ENCODE measurements at regions not wholly inside any gene's neighbourhood (a gene's known extent, or its start where the extent isn't known, plus 50 kb on each side); places are given as distances from the start of the nearest gene placed in this dataset.
"Not testable (repeated sequence)": the region's sequence is repeated elsewhere in the genome, so short reads cannot be mapped to it uniquely, and the experiment has no call there.

DNA sequence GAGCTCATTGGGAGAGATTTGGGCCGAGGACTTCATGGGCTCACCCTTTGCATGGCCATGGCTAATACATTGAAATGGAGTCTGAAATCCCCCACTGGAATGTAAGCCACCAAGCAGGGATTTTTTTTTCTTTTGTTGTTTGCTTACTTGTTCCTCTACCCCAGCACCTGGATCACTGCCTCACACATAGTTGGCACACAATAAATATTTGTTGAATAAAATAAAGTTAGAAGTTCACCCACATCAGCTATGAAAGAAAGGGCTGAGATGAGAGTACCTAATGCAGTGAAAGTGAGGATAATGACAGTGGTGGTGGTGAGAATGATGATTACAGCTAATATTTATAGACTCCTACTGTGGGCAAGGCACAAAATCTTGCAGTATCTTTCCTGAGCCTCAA lies 98.1 kb upstream of the ANXA1 start:
- no peak for DNase-seq (ENCODE audit: low read depth)

DNA sequence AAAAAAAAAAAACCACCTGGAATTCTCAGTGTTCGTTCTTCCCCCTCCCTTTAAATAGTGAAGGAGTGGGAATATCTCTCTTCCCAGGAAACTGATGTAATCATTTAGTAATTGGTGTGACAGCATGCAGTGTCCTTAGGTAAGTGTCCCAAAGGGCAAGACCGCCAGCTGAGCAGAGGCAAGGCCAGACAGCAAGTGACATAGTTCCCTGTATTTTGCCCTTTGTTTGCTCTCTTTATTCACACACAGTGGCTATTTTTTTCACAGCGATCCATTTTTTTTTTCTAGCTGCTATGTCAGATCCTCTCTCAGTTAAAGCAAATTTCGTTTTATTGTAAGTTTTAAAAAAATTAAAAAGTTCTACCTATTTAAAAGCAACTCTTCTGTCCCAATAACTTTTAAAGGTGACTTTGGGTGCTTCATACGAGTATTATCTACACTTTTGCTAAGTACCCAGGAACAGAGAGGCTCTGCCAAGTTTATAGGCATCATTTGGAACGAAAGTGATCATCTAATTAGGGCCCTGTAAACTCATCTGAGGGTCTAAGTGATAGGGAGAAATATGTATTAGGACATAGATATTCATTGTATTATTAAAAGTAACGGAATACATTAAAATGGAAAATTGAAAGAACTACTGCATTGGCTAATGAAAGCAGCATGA lies 98.2 kb upstream of the ALDH1A1 start:
- DNase-seq (ENCODE audit: low read depth), result no peak

DNA sequence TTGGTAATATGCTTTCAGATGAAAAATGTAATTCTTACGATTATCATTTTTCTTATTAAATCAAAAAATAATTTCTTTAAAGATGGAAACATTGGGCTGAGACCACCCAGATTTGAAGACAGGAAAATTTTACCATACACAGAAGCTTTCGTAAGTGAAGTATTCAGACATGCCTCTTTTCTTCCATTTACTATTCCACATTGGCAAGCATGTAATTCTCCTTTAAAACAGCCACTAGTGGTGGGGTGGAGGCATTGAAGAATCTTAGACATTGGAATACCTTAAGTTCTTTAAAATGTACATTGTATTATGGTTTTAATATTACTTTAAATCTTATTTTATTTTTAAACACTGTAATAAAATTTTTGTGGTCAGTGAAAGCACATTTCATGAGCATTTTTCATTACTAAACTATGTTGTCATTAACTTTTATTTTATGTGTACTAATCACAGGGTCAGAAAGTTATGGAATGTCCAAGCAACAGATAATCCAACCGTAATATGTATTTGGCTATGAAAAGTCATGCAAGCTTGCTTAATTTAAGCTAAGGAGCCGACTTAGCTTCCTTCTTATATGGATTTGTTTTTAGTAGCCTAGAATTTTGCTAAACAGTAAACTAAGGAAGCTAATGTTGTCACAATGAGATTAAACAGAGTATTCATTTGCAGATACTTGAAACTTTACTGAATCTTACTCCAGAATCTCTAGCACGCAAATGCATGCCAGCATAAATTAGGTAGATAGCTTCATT lies 97.4 kb upstream of the ALDH1A1 start:
- DNase-seq (ENCODE audit: low read depth), result no peak

DNA sequence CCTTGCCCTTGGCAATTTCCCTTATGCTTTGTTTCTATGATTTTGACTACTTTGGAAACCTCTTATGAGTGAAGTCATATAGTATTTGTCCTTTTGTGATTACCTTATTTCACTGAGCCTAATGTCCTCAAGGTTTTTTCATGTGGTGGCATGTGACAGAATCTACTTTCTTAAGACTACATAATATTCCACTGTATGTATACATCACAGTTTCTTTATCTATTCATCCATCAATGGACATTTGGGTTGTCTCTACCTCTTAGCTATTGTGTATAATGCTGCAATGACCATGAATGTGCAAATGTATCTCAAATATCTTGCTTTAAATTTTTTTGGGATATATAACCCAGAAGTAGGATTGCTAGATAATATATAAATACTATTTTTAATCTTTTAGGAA lies 96.4 kb upstream of the ALDH1A1 start:
- DNase-seq (ENCODE audit: low read depth), result no peak

DNA sequence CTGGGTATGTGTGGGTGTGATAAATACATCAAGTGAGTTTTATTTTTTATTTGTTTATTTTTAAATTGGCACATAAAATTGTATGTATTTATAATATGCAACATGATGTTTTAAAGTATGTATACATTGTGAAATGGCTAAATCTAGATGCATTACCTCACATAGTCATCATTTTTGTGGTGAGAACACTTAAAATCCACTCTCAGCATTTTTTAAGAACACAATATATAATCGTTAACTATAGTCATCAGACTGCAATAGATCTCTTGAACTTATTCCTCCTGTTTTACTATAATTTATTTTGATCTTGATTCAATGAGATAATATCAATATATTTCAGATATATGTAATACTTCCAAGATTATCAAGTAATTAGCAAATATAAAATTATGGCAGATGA lies 93.9 kb upstream of the ALDH1A1 start:
- DNase-seq (ENCODE audit: low read depth), result no peak

DNA sequence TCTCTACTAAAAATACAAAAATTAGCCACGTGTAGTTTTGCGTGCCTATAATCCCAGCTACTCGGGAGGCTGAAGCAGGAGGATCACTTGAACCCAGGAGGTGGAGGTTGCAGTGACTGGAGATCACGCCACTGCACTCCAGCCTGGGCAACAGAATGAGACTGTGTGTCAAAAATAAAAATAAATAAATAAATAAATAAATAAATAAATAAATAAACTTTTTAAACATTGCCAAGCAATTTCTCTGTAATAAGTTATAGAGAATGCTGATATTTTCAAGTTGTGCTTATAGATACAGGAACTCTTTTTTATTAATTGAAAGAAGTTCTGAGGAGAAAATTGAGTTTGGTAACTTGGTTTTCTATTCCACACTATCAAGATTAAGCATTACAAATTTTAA lies 91.9 kb upstream of the ALDH1A1 start:
- DNase-seq (ENCODE audit: low read depth), result not testable (repeated sequence)

DNA sequence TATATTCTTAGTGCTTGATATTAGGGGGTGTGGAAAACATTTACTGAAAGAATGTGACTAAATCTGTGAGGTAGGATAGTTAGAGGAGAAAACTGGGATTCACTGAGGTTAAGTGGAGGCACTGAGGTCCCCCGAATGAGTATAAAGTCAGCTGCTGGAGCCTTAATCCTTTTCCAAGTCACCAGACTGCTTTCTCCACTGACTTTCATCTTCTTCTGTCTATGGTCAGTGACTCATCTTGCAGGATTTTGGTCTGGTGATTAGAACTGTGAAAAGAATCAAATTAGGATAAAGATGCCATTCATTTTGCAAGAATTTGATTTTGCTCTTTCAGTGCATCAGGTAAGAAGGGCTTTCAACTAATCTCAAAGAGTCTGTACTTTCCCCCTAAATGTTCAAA lies 89.3 kb upstream of the ALDH1A1 start:
- no peak for DNase-seq (ENCODE audit: low read depth)

DNA sequence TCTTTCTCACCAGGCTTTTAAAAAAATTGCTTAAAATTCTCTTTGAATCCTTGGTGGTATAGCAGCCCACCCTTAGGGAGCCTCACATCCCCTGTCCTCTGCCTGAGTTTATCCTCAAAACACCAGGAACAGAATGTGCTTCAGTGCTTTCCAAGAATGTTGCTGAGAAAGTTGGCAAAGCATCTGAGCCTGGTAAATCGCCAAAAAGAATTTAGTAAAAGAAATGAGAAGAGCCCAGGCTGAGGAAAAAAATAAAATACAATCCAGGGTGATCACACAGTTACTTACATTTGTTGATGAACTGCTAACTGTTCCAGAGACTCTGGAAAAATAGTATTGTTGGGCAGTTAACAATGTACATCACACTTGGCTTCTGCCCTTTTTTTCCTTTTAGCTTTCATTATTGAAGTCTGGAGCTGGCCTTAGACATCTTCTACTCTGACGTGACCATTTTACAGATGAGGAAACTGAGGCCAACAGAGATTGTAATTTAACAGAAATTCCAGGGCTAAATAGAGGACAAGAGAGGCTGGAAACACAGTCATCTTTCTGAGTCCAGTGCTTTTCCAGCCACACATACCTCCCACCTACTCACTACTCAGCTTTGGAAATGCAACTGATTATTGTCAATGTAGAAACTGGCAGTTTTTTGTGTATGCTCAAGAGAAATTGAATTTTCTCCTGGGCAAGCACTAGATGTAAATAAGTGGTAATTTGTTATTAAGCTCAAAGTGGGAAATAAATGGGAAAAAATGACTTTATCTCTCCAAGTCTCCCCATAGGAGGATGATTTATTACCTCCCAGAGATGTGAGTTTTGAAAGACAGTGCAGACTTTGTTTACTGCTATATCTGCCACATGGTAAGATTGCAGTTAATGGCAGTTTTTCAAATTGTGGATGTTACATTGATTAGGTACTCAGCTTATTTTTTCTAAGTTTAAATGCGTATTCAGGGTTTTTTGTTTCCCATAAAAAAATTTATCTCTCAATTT lies 86.7 kb upstream of the ALDH1A1 start:
- DNase-seq (ENCODE audit: low read depth), result no peak

DNA sequence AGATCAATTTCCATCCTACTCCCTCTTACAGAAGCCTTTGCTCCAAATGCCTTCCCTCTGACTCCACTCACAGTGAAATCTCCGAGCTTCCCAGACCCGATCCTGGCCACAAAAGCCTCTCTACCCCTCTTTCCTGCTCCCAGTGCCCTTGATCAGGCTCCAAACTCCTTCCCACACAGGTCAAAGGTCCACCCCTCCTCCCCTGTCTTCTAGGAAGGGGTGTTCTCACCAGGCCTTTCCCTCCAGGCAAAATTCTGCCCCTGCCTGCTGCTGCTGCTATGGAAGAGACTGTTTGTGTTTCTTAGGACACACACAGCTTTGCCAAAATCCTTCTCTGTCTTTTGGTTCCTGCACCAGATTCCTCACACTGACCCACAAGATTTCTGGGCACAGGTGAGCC lies 85.8 kb upstream of the ALDH1A1 start:
- no peak for DNase-seq (ENCODE audit: low read depth)

DNA sequence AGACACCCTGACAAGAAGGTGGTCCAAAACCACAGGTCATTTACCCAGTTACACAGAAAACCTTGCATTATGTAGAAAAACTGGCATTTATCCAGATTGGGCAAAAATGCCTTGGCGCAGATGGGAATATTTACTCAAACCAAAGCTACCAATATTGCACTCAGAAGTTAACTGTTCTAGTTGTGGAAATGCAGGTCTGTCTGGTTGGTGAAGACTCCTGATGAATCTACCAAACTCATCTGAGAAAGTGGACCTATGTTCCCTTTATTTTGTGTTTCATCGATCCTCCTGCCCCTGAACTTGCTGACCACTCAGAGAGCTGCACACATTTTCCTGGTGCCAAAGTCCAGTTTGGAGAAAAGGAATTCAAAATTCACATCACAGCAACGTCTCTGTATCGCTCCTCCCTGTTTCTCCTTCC lies 85.2 kb upstream of the ALDH1A1 start:
- no peak for DNase-seq (ENCODE audit: low read depth)

DNA sequence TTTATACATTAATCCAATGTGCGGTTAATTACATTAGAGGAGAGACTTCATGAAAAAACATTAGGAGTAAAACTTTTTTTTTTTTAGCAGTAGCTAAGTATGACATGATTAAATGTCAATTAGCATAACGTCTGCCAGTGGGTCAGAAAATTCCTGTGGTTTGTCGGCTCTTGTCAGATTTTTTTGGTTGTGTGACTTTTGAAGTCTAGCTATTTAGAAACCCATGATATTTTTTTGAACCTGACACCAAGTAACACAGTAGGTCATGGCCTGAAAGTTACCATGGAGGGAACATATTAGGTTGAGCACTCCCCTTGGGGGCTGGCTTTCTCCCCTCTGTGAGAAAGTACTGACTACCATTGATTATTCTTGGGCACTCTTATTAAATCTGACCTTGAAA lies 84.8 kb upstream of the ALDH1A1 start:
- DNase-seq (ENCODE audit: low read depth), result no peak

DNA sequence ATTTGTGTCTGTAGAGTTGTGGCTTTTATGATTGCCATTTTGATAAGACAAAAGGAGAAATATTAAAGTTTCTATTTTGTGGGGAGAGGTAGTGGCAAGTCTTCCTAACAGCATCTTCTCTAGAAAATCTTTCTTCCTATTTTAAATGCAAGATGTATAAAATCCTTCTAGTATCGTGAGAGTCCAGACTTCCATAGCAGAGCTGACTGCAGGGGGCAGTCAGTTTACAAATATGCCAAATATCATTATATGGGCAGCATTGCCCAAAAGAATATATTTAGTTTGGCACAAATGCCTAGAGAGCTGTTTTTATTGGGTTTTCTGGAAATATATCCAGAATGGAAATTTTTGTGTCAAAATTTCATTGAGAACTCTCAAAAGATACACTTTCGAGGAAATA lies 82.1 kb upstream of the ALDH1A1 start:
- no peak for DNase-seq (ENCODE audit: low read depth)

DNA sequence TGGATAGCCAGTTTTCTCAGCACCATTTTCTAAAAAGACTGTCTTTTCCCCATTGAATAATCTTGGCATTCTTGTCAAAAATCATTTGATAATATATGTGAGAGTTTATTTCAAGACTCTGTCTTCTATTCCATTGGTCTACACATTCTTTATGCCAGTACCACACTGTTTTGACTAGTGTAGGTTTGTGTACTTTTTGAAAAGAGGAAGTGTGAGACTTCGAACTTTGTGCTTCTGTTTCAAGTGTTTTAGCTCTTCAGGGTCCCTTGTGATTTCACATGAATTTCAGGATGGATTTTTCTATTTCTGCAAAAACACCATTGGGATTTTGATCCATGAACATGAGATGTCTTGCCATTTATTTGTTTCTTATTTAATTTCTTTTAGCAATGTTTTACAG lies 78.5 kb upstream of the ALDH1A1 start:
- no peak for DNase-seq (ENCODE audit: low read depth)

DNA sequence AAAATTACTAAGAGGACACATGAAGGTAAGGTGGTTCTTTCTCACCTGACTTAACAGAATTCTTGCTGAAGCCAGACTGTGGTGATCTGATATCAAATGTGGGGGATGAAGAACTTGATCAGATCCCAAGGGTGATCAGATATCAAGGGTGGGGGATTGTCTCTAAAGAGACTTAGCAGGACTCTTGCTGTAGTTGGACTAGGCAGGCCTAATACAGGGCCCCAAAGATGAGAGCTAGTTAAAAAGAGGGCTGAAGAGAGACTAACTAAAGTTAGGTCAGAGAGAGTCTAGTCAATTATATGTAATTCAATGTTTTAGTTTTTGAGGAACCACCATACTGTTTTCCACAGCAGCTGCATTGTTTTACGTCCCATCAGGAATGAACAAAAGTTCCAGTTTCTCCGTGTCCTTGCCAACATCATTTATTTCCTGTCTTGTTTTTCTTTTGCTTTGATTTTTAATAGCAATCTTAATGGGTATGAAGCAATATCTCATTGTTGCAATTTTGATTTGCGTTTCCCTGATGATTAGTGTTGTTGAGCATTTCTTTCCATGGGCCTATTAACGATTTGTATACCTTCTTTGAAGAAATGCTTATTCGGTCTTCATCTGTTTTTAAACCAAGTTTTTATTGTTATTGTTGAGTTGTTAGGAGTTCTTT lies 77.6 kb upstream of the ALDH1A1 start:
- DNase-seq (ENCODE audit: low read depth), result no peak

DNA sequence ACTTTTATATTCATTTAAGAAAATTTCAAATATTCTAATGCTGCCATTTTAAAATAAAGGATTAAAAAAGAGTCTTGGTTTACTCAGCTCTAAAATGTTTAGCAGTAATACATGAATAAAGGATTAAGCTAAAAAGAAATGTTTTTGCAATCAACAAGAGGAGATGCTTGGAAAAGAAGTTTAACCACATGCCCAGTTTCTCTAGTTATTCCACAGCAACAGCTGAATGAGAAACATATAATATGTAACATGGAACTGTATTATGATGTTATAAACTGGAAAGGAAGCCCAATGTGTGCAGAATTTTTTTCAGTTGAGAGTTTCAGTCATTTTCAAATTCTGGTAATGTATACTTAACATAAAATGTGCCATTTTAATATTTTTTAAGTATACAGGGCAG lies 76.5 kb upstream of the ALDH1A1 start:
- no peak for DNase-seq (ENCODE audit: low read depth)

DNA sequence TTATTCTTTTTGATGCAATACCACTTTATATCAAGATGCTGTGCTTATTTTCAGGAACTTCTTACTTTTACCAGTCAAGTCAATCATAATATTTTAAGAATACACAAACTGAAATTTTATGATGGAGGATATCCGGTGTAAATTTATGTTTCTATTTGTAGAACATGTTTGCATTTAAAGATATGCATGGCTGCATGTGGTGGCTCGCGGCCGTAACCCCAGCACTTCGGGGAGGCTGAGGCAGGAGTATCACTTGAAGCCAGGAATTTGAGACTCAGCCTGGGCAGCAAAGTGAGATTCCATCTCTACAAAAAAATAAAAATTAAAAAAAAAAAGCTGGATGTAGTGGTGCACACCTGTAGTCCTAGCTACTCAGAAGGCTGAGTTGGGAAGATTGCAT lies 73.5 kb upstream of the ALDH1A1 start:
- DNase-seq (ENCODE audit: low read depth), result no peak

DNA sequence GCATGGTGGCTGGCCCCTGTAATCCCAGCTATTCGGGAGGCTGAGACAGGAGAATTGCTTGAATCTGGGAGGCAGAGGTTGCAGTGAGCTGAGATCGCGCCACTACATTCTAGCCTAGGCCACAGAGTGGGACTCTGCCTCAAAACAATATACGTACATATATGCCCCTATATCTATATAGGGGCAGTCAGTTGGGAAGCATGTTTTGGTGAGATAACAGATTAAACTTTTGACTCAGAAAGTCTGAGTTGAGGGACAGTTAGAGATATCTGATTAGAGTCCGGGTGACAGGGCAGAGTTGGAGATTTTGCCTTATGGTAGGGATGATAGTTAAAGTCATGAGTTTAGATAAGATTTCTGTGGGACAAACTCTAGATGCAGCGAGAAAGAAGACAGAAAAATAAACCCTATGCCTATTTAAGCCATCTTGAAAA lies 71.8 kb upstream of the ALDH1A1 start:
- no peak for DNase-seq (ENCODE audit: low read depth)

DNA sequence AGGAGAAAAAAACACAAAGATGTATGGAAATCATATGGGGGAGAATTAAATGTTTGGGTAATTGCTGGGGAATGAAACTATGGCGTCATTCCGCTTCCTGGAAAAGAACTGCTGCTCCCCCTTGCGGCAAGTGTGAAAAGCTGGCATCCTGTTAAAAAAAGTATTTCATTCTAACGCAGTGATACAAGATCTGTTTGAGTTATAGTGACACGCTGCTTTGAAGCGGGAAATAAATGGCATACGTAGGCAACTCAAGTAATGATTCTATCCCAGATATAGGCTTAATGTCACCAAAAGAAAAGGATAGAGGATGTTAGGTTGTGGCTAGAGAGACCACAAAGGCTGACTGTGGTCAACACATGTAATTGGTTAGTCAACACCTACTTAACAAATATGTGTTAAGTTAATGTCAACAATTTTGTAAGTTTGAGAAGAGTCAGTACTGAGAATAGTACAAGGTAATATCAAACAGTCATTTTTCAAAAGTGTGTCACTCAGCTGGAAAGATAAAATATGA lies 70.2 kb upstream of the ALDH1A1 start:
- DNase-seq (ENCODE audit: low read depth), result peak; percentile 26

DNA sequence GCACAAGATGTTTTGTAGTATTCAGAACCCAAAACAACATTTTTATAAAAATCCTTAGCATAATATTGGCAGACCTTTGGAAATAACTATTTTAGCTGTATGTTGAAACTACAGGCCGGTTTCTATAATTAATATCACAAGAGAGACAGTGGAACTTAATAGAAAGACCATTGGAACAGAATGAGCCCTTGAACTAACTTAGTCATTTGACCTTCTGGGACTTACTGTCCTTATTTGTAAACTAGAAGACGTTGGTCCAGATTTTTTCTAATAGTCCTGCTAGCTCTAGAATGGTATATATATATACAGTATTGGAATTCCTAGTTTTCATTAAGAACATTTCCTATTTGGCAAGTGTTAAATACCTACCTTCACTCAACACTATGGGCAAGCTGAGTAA lies 69.5 kb upstream of the ALDH1A1 start:
- no peak for DNase-seq (ENCODE audit: low read depth)

DNA sequence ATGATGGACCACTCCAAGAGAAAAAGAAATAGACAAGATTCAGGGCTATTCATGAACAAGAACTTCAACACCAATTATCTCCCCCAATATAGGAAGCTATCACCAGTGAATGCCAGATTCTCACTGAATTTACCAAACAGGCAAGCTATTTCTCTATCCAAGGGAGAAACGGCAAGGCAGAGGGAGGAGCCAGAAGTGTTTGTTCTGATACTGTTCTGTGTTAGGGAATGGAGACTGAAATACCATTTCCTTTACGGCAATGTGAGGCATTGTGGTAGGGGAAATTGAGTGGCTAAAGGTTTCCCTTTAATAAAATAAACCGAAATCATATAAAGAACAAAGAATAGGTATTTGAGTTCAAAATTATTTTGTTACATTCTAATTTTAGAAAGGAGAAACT lies 68.0 kb upstream of the ALDH1A1 start:
- DNase-seq (ENCODE audit: low read depth), result no peak

DNA sequence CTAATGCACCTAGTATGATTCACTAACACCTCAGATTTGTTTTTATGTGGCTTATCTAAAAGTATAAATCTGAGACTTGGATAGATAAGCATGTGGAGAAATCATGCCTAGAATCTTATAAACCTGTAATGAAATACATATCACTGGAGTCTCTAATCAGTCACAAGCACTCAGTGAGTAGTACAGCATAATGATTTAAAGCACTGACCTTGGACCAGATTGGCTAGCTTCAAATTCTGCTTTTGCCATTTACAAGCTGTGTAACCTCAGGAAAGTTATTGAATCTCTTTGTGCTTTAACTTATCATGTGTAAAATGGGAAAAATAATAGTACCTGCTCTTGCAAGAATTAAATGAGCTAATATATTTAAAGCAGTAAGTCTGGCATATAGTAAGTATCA lies 61.2 kb upstream of the ALDH1A1 start:
- no peak for DNase-seq (ENCODE audit: low read depth)

DNA sequence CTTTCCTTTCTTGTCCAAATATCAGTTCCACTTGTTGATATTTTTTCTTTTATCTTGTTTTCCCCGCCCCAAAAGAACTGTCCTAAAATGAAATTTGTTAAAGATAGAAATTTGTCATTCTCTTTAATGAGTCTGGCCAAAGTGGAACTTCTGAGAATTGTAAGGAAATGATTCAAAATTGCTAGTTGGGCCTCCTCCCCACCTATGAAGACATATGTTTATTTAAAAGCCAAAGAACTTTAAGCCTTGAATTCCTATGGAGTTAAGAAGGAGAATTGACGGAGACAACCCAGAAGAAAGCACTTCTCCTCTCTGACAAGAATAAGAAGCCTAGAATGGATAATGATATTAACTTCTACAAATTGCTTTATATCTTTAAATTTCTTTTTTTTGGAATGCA lies 59.1 kb upstream of the ALDH1A1 start:
- no peak for DNase-seq (ENCODE audit: low read depth)

Data from stimulated activated CD8-positive, alpha-beta memory T cell treated with anti-CD3 and anti-CD28 coated beads, Interleukin-4, amount 100 ng/mL, for 24 hours (primary cell).